ENCODE measurements at regions not wholly inside any gene's neighbourhood (a gene's known extent, or its start where the extent isn't known, plus 50 kb on each side); places are given as distances from the start of the nearest gene placed in this dataset.

GRCh38 chr9:116009420-116009819 is 144.2 kb upstream of the PAPPA start:
- TF ChIP-seq MAX (CRISPR knock-in tag; IDR thresholded peaks at IDR 0.05) (no peak), TCF7 (CRISPR knock-in tag; IDR thresholded peaks at IDR 0.05; ENCODE audit: low read depth) (no peak), RORB (CRISPR knock-in tag; IDR thresholded peaks at IDR 0.05) (no peak), NR1H2 (CRISPR knock-in tag; IDR thresholded peaks at IDR 0.05) (no peak), CTCF (IDR thresholded peaks at IDR 0.05) (no peak)
